MM.1S (cell line): ENCODE measurements at regions not wholly inside any gene's neighbourhood (a gene's known extent, or its start where the extent isn't known, plus 50 kb on each side); places are given as distances from the start of the nearest gene placed in this dataset.

Source experiments
- DNase-seq: peaks from one replicate; pipeline ENCODE4 v3.0.0-alpha.2; 2015
- H2AFZ ChIP-seq: fragments of 300-600 bp; sonication (generic); 2 replicates; pipeline ENCODE4 v1.6.0; 2016; ENCODE audit warnings: antibody characterized with exemption, low read length
- H3F3A ChIP-seq: fragments of 300-600 bp; sonication (generic); 2 replicates; pipeline ENCODE4 v1.6.1; 2016; ENCODE audit warnings: mild to moderate bottlenecking, antibody characterized with exemption, low read length, moderate library complexity, mixed read lengths; ENCODE audit not compliant: insufficient read depth
- H3K27ac ChIP-seq: fragments of 300-600 bp; sonication (generic); 2 replicates; pipeline ENCODE4 v1.5.1; 2016; ENCODE audit warnings: mild to moderate bottlenecking, low read length
- H3K27me3 ChIP-seq: fragments of 300-600 bp; sonication (generic); replicated peaks from 2 replicates; pipeline ENCODE4 v1.6.0; 2016; ENCODE audit warnings: low read length; ENCODE audit not compliant: insufficient read depth
- H3K36me3 ChIP-seq: fragments of 300-600 bp; sonication (generic); replicated peaks from 2 replicates; pipeline ENCODE4 v1.6.1; 2016; ENCODE audit warnings: mild to moderate bottlenecking, low read length, mixed read lengths; ENCODE audit not compliant: insufficient read depth
- H3K4me1 ChIP-seq: fragments of 300-600 bp; sonication (generic); 2 replicates; pipeline ENCODE4 v1.6.1; 2016; ENCODE audit warnings: low read length, mixed read lengths
- H3K4me2 ChIP-seq: fragments of 300-600 bp; sonication (generic); 2 replicates; pipeline ENCODE4 v1.6.0; 2016; ENCODE audit warnings: low read depth, low read length
- H3K4me3 ChIP-seq: fragments of 300-600 bp; sonication (generic); 2 replicates; pipeline ENCODE4 v1.5.1; 2016; ENCODE audit warnings: low read length, mixed read lengths
- H3K79me2 ChIP-seq: fragments of 300-600 bp; sonication (generic); 2 replicates; pipeline ENCODE4 v1.6.1; 2016; ENCODE audit warnings: mixed run types, low read length, mixed read lengths
- H3K9ac ChIP-seq: fragments of 300-600 bp; sonication (generic); 2 replicates; pipeline ENCODE4 v1.6.1; 2016; ENCODE audit warnings: low read length, mixed read lengths
- H3K9me2 ChIP-seq: fragments of 300-600 bp; sonication (generic); replicated peaks from 2 replicates; pipeline ENCODE4 v1.6.1; 2016; ENCODE audit warnings: mild to moderate bottlenecking, low read length, mixed read lengths; ENCODE audit not compliant: insufficient read depth
- H3K9me3 ChIP-seq: fragments of 300-600 bp; sonication (generic); replicated peaks from 2 replicates; pipeline ENCODE4 v1.6.1; 2016; ENCODE audit warnings: mild to moderate bottlenecking, low read length, mixed read lengths; ENCODE audit not compliant: insufficient read depth
- H4K20me1 ChIP-seq: fragments of 300-600 bp; sonication (generic); 2 replicates; pipeline ENCODE4 v1.6.1; 2016; ENCODE audit warnings: mild to moderate bottlenecking, low read length, moderate library complexity, mixed read lengths; ENCODE audit not compliant: insufficient read depth
- CTCF ChIP-seq: fragments of 300-600 bp; sonication (generic); IDR thresholded peaks from 2 replicates; pipeline ENCODE4 v1.5.1; 2016; ENCODE audit warnings: antibody characterized with exemption, low read length, mixed read lengths
- EZH2 ChIP-seq: fragments of 300-600 bp; sonication (generic); optimal IDR thresholded peaks from 2 replicates; pipeline ENCODE3; 2017; ENCODE audit warnings: low read depth, mild to moderate bottlenecking, antibody characterized with exemption, low read length, mixed read lengths
- EZH2phosphoT487 ChIP-seq: fragments of 300-600 bp; sonication (generic); IDR thresholded peaks from 2 replicates; pipeline ENCODE4 v1.6.1; 2018; ENCODE audit warnings: antibody characterized with exemption, low read length

GRCh38 chr3:13708301-13708700 lies 159.4 kb downstream of the FBLN2 start:
- H3K4me1 ChIP-seq: no peaks in the 10 kb centered on the region
- DNase-seq: no peak
- TF ChIP-seq CTCF (no peak), EZH2phosphoT487 (no peak), EZH2 (no peak)
- H3K27me3 ChIP-seq: no peaks in the 10 kb centered on the region
- no peaks in the 10 kb centered on the region for H3K36me3 ChIP-seq
- no peaks in the 10 kb centered on the region for H3K9me3 ChIP-seq
- no peaks in the 10 kb centered on the region for H3K79me2 ChIP-seq
- H4K20me1 ChIP-seq: no peaks in the 10 kb centered on the region
- no peak overlapping the region for H3K27ac ChIP-seq
- H3K4me2 ChIP-seq: no peak overlapping the region
- H3K4me3 ChIP-seq: no peak overlapping the region
- no peak overlapping the region for H3K9ac ChIP-seq
- H3F3A ChIP-seq: no peaks in the 10 kb centered on the region
- no peaks in the 10 kb centered on the region for H3K9me2 ChIP-seq
- no peak overlapping the region for H2AFZ ChIP-seq

GRCh38 chr3:13707456-13707855 lies 158.5 kb downstream of the FBLN2 start:
- Histone ChIP-seq H3K36me3 (no peaks in the 10 kb centered on the region), H4K20me1 (no peaks in the 10 kb centered on the region), H3K4me1 (no peaks in the 10 kb centered on the region), H3K4me3 (no peak overlapping the region), H3K79me2 (no peaks in the 10 kb centered on the region), H3F3A (no peaks in the 10 kb centered on the region), H3K9me3 (no peaks in the 10 kb centered on the region), H2AFZ (no peak overlapping the region), H3K4me2 (no peak overlapping the region), H3K27me3 (no peaks in the 10 kb centered on the region), H3K9ac (no peak overlapping the region), H3K9me2 (no peaks in the 10 kb centered on the region), H3K27ac (no peak overlapping the region)
- DNase-seq: no peak
- TF ChIP-seq EZH2phosphoT487 (no peak), EZH2 (no peak), CTCF (no peak)

GRCh38 chr3:13706886-13707285 lies 158.0 kb downstream of the FBLN2 start:
- Histone ChIP-seq H3K4me3 (no peak overlapping the region), H3K4me1 (no peaks in the 10 kb centered on the region), H3K27me3 (no peaks in the 10 kb centered on the region), H3F3A (no peaks in the 10 kb centered on the region), H3K36me3 (no peaks in the 10 kb centered on the region), H3K4me2 (no peak overlapping the region), H3K9ac (no peak overlapping the region), H3K9me3 (no peaks in the 10 kb centered on the region), H2AFZ (no peak overlapping the region), H3K9me2 (no peaks in the 10 kb centered on the region), H3K79me2 (no peaks in the 10 kb centered on the region), H3K27ac (no peak overlapping the region), H4K20me1 (no peaks in the 10 kb centered on the region)
- no peak for DNase-seq
- TF ChIP-seq CTCF: no peak
- no peak for TF ChIP-seq EZH2phosphoT487
- TF ChIP-seq EZH2: no peak
